Endodermal cell (in vitro differentiated cells): ENCODE measurements at regions not wholly inside any gene's neighbourhood (a gene's known extent, or its start where the extent isn't known, plus 50 kb on each side); places are given as distances from the start of the nearest gene placed in this dataset.
"Not testable (repeated sequence)": the region's sequence is repeated elsewhere in the genome, so short reads cannot be mapped to it uniquely, and the experiment has no call there.

Experiments
- DNase-seq: peaks from one replicate; pipeline ENCODE4 v3.0.0-alpha.2; 2017
- H3K27ac ChIP-seq: 2 replicates; pipeline ENCODE4 v1.5.1; 2013; ENCODE audit warnings: mild to moderate bottlenecking, low read depth, low read length, moderate library complexity
- H3K27me3 ChIP-seq: 2 replicates; pipeline ENCODE4 v1.6.1; 2013; ENCODE audit warnings: mild to moderate bottlenecking, low read length, moderate library complexity; ENCODE audit not compliant: insufficient read depth, control insufficient read depth, poor library complexity, severe bottlenecking
- H3K36me3 ChIP-seq: 2 replicates; pipeline ENCODE4 v1.7.0; 2013; ENCODE audit warnings: mild to moderate bottlenecking, low read length, moderate library complexity; ENCODE audit not compliant: control insufficient read depth, insufficient read depth
- H3K4me1 ChIP-seq: one replicate; pipeline ENCODE4 v1.7.0; 2013; ENCODE audit warnings: low read length; ENCODE audit not compliant: control insufficient read depth, insufficient read depth
- H3K4me3 ChIP-seq: 2 replicates; pipeline ENCODE4 v1.5.1; 2013; ENCODE audit warnings: mild to moderate bottlenecking, low read length, moderate library complexity
- H3K9ac ChIP-seq: 2 replicates; pipeline ENCODE4 v1.6.1; 2013; ENCODE audit warnings: mild to moderate bottlenecking, low read length, moderate library complexity; ENCODE audit not compliant: poor library complexity, severe bottlenecking; ENCODE audit errors: extremely low read depth
- H3K9me3 ChIP-seq: 2 replicates; pipeline ENCODE4 v1.6.1; 2013; ENCODE audit warnings: mild to moderate bottlenecking, low read length, moderate library complexity; ENCODE audit not compliant: control insufficient read depth
- H3K27ac Mint-ChIP-seq: 2 replicates; pipeline ENCODE4 v1.8.0; 2020; ENCODE audit warnings: mixed read lengths
- H3K27me3 Mint-ChIP-seq: 2 replicates; pipeline ENCODE4 v1.8.0; 2021; ENCODE audit warnings: mild to moderate bottlenecking, mixed read lengths; ENCODE audit not compliant: insufficient read depth
- H3K36me3 Mint-ChIP-seq: 2 replicates; pipeline ENCODE4 v1.8.0; 2020; ENCODE audit warnings: low read depth, mixed read lengths
- H3K4me1 Mint-ChIP-seq: 2 replicates; pipeline ENCODE4 v1.8.0; 2020; ENCODE audit warnings: mixed read lengths
- H3K4me3 Mint-ChIP-seq: 2 replicates; pipeline ENCODE4 v1.8.0; 2020; ENCODE audit warnings: mild to moderate bottlenecking, moderate library complexity, mixed read lengths
- H3K9me3 Mint-ChIP-seq: 2 replicates; pipeline ENCODE4 v1.8.0; 2020; ENCODE audit warnings: mild to moderate bottlenecking, mixed read lengths
- WGBS, 2 experiments: methylation state at CpG; one replicate each; pipeline versions ENCODE4 v1.1.5 to v1.1.7; 2013; ENCODE audit warnings: missing lambda C conversion rate in 2 of 2, mixed read lengths in 1 of 2; ENCODE audit not compliant: insufficient coverage in 1 of 2, insufficient read length in 1 of 2; 5-methylcytosine and 5-hydroxymethylcytosine counted together
- TF ChIP-seq, protein P1 (sequence below): fragments of 200-600 bp; sonication (generic); conservative IDR thresholded peaks from 2 replicates; pipeline ENCODE4 v1.5.0; 2021; ENCODE audit warnings: antibody characterized with exemption, mild to moderate bottlenecking

DNA sequence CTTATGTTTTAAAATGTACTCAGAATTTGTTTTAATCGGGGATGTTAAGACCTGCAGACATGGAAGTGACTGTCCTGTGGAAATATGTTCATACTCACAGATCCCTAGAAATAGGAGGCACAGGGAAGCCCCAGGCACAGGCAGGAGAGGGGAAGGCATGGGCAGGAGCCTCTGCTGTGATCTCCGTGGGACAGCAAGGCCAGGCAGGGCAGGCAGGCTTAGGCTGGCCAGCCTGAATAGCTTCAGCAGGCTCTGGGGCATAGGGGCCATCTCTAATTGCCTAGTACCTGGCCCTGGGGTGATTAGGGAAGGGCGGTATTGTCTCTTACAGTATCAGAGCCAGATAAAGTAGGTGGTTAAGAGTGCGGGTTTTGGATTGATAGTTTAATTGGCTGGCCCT, 59.8 kb upstream of the PLEKHG4B start:
- Histone ChIP-seq H3K9me3 (peaks cover 4% of the 10 kb centered on the region), H3K27me3 (peaks cover 33% of the 10 kb centered on the region), H3K4me3 (no peak overlapping the region), H3K36me3 (no peaks in the 10 kb centered on the region), H3K27ac (no peak overlapping the region), H3K4me1 (no peaks in the 10 kb centered on the region), H3K9ac (no peak overlapping the region)
- Mint-ChIP-seq H3K36me3 (no peaks in the 10 kb centered on the region), H3K9me3 (peaks cover 22% of the 10 kb centered on the region), H3K4me1 (no peaks in the 10 kb centered on the region), H3K4me3 (no peak overlapping the region), H3K27ac (no peak overlapping the region), H3K27me3 (peaks cover 67% of the 10 kb centered on the region)
- TF ChIP-seq, protein P1, sequence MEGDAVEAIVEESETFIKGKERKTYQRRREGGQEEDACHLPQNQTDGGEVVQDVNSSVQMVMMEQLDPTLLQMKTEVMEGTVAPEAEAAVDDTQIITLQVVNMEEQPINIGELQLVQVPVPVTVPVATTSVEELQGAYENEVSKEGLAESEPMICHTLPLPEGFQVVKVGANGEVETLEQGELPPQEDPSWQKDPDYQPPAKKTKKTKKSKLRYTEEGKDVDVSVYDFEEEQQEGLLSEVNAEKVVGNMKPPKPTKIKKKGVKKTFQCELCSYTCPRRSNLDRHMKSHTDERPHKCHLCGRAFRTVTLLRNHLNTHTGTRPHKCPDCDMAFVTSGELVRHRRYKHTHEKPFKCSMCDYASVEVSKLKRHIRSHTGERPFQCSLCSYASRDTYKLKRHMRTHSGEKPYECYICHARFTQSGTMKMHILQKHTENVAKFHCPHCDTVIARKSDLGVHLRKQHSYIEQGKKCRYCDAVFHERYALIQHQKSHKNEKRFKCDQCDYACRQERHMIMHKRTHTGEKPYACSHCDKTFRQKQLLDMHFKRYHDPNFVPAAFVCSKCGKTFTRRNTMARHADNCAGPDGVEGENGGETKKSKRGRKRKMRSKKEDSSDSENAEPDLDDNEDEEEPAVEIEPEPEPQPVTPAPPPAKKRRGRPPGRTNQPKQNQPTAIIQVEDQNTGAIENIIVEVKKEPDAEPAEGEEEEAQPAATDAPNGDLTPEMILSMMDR = no peak
- WGBS, 2 experiments = 70 to 81% methylated on average over 3 to 4 of the region's 4 CpGs
- DNase-seq = no peak

DNA sequence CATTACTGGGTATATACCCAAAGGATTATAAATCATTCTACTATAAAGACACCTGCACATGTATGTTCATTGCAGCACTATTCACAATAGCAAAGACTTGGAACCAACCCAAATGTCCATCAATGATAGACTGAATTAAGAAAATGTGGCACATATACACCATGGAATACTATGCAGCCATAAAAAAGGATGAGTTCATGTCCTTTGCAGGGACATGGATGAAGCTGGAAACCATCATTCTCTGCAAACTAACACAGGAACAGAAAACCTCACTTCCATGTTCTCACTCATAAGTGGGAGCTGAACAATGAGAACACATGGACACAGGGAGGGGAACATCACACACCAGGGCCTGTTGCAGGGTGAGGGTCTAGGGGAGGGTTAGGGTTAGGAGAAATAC, 56.4 kb upstream of the PLEKHG4B start:
- H3K27ac ChIP-seq, DNase-seq, H3K36me3 ChIP-seq, H3K9ac ChIP-seq, H3K9me3 Mint-ChIP-seq, H3K4me1 Mint-ChIP-seq, H3K27ac Mint-ChIP-seq, H3K4me3 Mint-ChIP-seq, H3K4me1 ChIP-seq, H3K4me3 ChIP-seq, H3K36me3 Mint-ChIP-seq, H3K9me3 ChIP-seq: not testable (repeated sequence)
- H3K27me3 Mint-ChIP-seq = peaks cover 75% of the 10 kb centered on the region
- H3K27me3 ChIP-seq = peaks cover 52% of the 10 kb centered on the region

DNA sequence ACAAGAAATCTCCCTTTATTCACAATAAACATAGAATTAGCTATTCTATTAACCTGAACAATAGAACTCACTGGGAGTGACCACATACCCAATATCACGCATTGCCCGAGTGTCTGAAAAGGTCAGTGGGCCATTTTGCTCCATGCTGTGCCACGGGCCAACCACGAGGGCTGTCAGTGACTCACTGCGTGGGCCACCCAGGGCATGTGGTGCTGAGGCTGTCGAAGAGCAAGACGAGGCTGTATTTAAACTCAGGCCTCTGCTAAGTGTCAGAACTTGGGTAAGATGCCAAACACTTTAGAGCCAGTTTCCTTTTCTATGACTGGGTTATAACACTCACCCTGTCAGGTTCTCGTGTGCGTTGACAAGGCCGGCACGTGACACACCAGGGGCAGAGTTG, 54.8 kb upstream of the PLEKHG4B start:
- H3K27me3 Mint-ChIP-seq = peaks cover 71% of the 10 kb centered on the region
- H3K9ac ChIP-seq = not testable (repeated sequence)

DNA sequence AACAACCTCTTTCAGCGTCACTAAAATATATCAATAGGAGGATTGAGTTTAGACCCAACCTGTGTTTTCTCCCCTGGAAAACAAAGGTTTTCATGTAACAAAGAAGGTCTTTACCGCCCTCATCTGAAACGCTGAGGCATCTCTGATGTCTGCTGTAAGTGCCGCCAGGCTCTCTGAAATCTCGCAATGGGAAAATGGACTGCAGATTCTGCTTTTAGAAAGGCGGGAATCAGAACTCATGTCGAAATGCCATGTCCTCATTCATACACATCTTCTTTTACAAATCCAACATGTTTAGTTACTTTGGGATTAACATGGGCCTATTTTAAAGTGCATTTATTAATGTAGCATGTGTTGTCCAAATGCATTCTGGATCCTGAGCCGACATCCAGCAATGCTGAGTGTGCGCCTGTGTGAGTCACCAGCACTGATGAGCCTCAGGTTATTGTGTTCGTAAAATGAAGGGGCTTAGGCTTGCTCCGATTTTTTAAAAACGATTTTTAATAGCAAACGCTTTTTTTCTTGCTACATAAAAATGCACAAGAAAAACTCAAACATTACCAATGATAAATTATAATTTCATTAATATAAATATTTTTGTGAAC, 51.9 kb upstream of the PLEKHG4B start:
- H3K9me3 Mint-ChIP-seq = no peaks in the 10 kb centered on the region
- 75 to 76% methylated on average over 9 to 13 of the region's 13 CpGs for WGBS, 2 experiments
- no peaks in the 10 kb centered on the region for H3K36me3 Mint-ChIP-seq
- no peak for DNase-seq
- Histone ChIP-seq H3K27ac (no peak overlapping the region), H3K4me3 (no peak overlapping the region), H3K9ac (no peak overlapping the region), H3K4me1 (no peaks in the 10 kb centered on the region), H3K9me3 (no peaks in the 10 kb centered on the region), H3K36me3 (no peaks in the 10 kb centered on the region), H3K27me3 (peaks cover 40% of the 10 kb centered on the region)
- TF ChIP-seq, protein P1 = no peak
- H3K4me1 Mint-ChIP-seq = no peaks in the 10 kb centered on the region
- no peak overlapping the region for H3K27ac Mint-ChIP-seq
- no peak overlapping the region for H3K4me3 Mint-ChIP-seq
- peaks cover 72% of the 10 kb centered on the region for H3K27me3 Mint-ChIP-seq

More for the DNA sequence above, 54.8 kb upstream of the PLEKHG4B start:
- H3K27ac Mint-ChIP-seq, H3K4me3 Mint-ChIP-seq, H3K4me1 Mint-ChIP-seq, H3K9me3 Mint-ChIP-seq, H3K9me3 ChIP-seq, H3K36me3 ChIP-seq, H3K36me3 Mint-ChIP-seq, H3K27ac ChIP-seq, H3K4me1 ChIP-seq, H3K4me3 ChIP-seq, DNase-seq: not testable (repeated sequence)
- peaks cover 41% of the 10 kb centered on the region for H3K27me3 ChIP-seq
- 84 to 85% methylated on average over 5 to 11 of the region's 11 CpGs for WGBS, 2 experiments
